ENCODE measurements at regions not wholly inside any gene's neighbourhood (a gene's known extent, or its start where the extent isn't known, plus 50 kb on each side); places are given as distances from the start of the nearest gene placed in this dataset.

- no peak for FAIRE-seq
Measured at GRCh38 chr1:37085393-37085792, 51.1 kb upstream of the GRIK3 start.

GRCh38 chr1:37089750-37090149 lies 55.4 kb upstream of the GRIK3 start:
- H3K4me1 ChIP-seq (ENCODE audit: control insufficient read depth, extremely low read depth, insufficient read depth, low read length) = no peaks in the 10 kb centered on the region
- no peak overlapping the region for H2AFZ ChIP-seq (ENCODE audit: low read depth, low read length)
- no peaks in the 10 kb centered on the region for H3K9me1 ChIP-seq (replicated peaks; ENCODE audit: control insufficient read depth, extremely low read depth, insufficient read depth, low read length)
- BruUV-seq (replicated peaks) = no TSS peak
- POLR2A ChIA-PET = no interaction called here
- no peaks in the 10 kb centered on the region for H3K27me3 ChIP-seq (ENCODE audit: control insufficient read depth in 2 of 2, insufficient read depth in 2 of 2, low read length in 2 of 2)
- no peak overlapping the region for H3K4me2 ChIP-seq (ENCODE audit: insufficient read depth, low read length)
- H3K9ac ChIP-seq (replicated peaks; ENCODE audit: extremely low read depth, insufficient read depth, low read length) = no peak overlapping the region
- no peak for TF ChIP-seq POLR2AphosphoS5 (IDR thresholded peaks at IDR 0.05; ENCODE audit: insufficient read depth, low read depth, low read length)
- dilution Hi-C loops (cut with MboI; ENCODE audit: extremely low pct_ligation_motif_present, low sequenced_read_pairs) (no loop called here), intact Hi-C loops (cut with micrococcal nuclease) (no loop called here)
- no peak overlapping the region for H3K4me3 ChIP-seq (replicated peaks in 1 of 3; ENCODE audit: insufficient read depth in 1 of 3, low read depth in 1 of 3, low read length in 3 of 3)
- no peaks in the 10 kb centered on the region for H3K9me3 ChIP-seq (replicated peaks; ENCODE audit: control insufficient read depth, insufficient read depth, low read length)
- no peak overlapping the region for H3K27ac ChIP-seq (ENCODE audit: insufficient read depth, low read depth, low read length)
- no peaks in the 10 kb centered on the region for H3K79me2 ChIP-seq (ENCODE audit: control insufficient read depth, insufficient read depth, low read length)
- CTCF ChIA-PET = no interaction called here
- FAIRE-seq = no peak
- DNase-seq (ENCODE audit: low read depth, low spot score) = no peak
- H4K20me1 ChIP-seq (replicated peaks; ENCODE audit: control insufficient read depth, extremely low read depth, insufficient read depth, low read length) = no peaks in the 10 kb centered on the region
- no peaks in the 10 kb centered on the region for H3K36me3 ChIP-seq (ENCODE audit: control insufficient read depth in 2 of 2, extremely low read depth in 1 of 2, insufficient read depth in 2 of 2, low read length in 2 of 2)

More at GRCh38 chr1:37085393-37085792, 51.1 kb upstream of the GRIK3 start:
- H4K20me1 ChIP-seq (replicated peaks; ENCODE audit: control insufficient read depth, extremely low read depth, insufficient read depth, low read length) = no peaks in the 10 kb centered on the region
- no peak overlapping the region for H2AFZ ChIP-seq (ENCODE audit: low read depth, low read length)
- no peak overlapping the region for H3K4me3 ChIP-seq (replicated peaks in 1 of 3; ENCODE audit: insufficient read depth in 1 of 3, low read depth in 1 of 3, low read length in 3 of 3)
- no peaks in the 10 kb centered on the region for H3K4me1 ChIP-seq (ENCODE audit: control insufficient read depth, extremely low read depth, insufficient read depth, low read length)
- dilution Hi-C loops (cut with MboI; ENCODE audit: extremely low pct_ligation_motif_present, low sequenced_read_pairs) (no loop called here), intact Hi-C loops (cut with micrococcal nuclease) (loop anchor here (1.0 kb wide), 1 partner anchor 382 kb away; no protein-coding TSS in a partner anchor)
- H3K4me2 ChIP-seq (ENCODE audit: insufficient read depth, low read length) = no peak overlapping the region
- ChIA-PET POLR2A (no interaction called here), CTCF (no interaction called here)
- H3K79me2 ChIP-seq (ENCODE audit: control insufficient read depth, insufficient read depth, low read length) = no peaks in the 10 kb centered on the region
- DNase-seq (ENCODE audit: low read depth, low spot score) = no peak
- H3K9me1 ChIP-seq (replicated peaks; ENCODE audit: control insufficient read depth, extremely low read depth, insufficient read depth, low read length) = no peaks in the 10 kb centered on the region
- no peak overlapping the region for H3K9ac ChIP-seq (replicated peaks; ENCODE audit: extremely low read depth, insufficient read depth, low read length)
- BruUV-seq (replicated peaks) = no TSS peak
- no peaks in the 10 kb centered on the region for H3K27me3 ChIP-seq (ENCODE audit: control insufficient read depth in 2 of 2, insufficient read depth in 2 of 2, low read length in 2 of 2)
- TF ChIP-seq CTCF (IDR thresholded peaks at IDR 0.05; ENCODE audit: extremely low read depth in 1 of 2, insufficient read depth in 1 of 2, low read depth in 1 of 2, low read length in 2 of 2) (peak in 1 of 2 donors; percentile 21), MYC (IDR thresholded peaks at IDR 0.05; ENCODE audit: low read depth, low read length) (no peak)
- no peaks in the 10 kb centered on the region for H3K9me3 ChIP-seq (replicated peaks; ENCODE audit: control insufficient read depth, insufficient read depth, low read length)
- H3K27ac ChIP-seq (ENCODE audit: insufficient read depth, low read depth, low read length) = no peak overlapping the region
- H3K36me3 ChIP-seq (ENCODE audit: control insufficient read depth in 2 of 2, extremely low read depth in 1 of 2, insufficient read depth in 2 of 2, low read length in 2 of 2) = no peaks in the 10 kb centered on the region

Measured in endothelial cell of umbilical vein (primary cell).